GM23338 (cell line): ENCODE measurements at regions not wholly inside any gene's neighbourhood (a gene's known extent, or its start where the extent isn't known, plus 50 kb on each side); places are given as distances from the start of the nearest gene placed in this dataset.

Experiments
- ATAC-seq: fragments of 200-7000 bp; cut with Tn5 transposase; 3 replicates; pipeline ENCODE4 v1.9.1; 2020
- DNase-seq: peaks from one replicate; pipeline ENCODE4 v3.0.0-alpha.2; 2015; ENCODE audit warnings: low spot score
- H2AFZ ChIP-seq: fragments of 200-600 bp; sonication (generic); 2 replicates; pipeline ENCODE4 v1.8.0; 2016; ENCODE audit warnings: antibody characterized with exemption, mild to moderate bottlenecking, moderate library complexity
- H3F3A ChIP-seq: fragments of 200-600 bp; sonication (generic); replicated peaks from 2 replicates; pipeline ENCODE4 v1.8.0; 2017; ENCODE audit warnings: antibody characterized with exemption, mixed run types, low read depth
- H3K27ac ChIP-seq: fragments of 200-600 bp; sonication (generic); 2 replicates; pipeline ENCODE4 v1.6.1; 2016; ENCODE audit warnings: low read depth
- H3K27me3 ChIP-seq: fragments of 200-600 bp; sonication (generic); 2 replicates; pipeline ENCODE4 v1.8.0; 2016; ENCODE audit warnings: mild to moderate bottlenecking, mixed run types, moderate library complexity; ENCODE audit not compliant: insufficient read depth
- H3K36me3 ChIP-seq: fragments of 200-600 bp; sonication (generic); 2 replicates; pipeline ENCODE4 v1.8.0; 2016; ENCODE audit warnings: mild to moderate bottlenecking; ENCODE audit not compliant: insufficient read depth
- H3K4me1 ChIP-seq: fragments of 200-600 bp; sonication (generic); 2 replicates; pipeline ENCODE4 v1.8.0; 2016; ENCODE audit warnings: mild to moderate bottlenecking, moderate library complexity; ENCODE audit not compliant: insufficient read depth
- H3K4me2 ChIP-seq: fragments of 200-600 bp; sonication (generic); 2 replicates; pipeline ENCODE4 v1.7.1; 2017; ENCODE audit warnings: mixed run types
- H3K4me3 ChIP-seq: fragments of 200-600 bp; sonication (generic); 2 replicates; pipeline ENCODE4 v1.6.1; 2016; ENCODE audit warnings: mixed run types
- H3K79me2 ChIP-seq: fragments of 200-600 bp; sonication (generic); replicated peaks from 2 replicates; pipeline ENCODE4 v1.8.0; 2017; ENCODE audit warnings: mild to moderate bottlenecking; ENCODE audit not compliant: insufficient read depth
- H3K9me2 ChIP-seq: fragments of 200-600 bp; sonication (generic); 2 replicates; pipeline ENCODE4 v1.8.0; 2017; ENCODE audit not compliant: insufficient read depth
- H4K20me1 ChIP-seq: fragments of 200-600 bp; sonication (generic); replicated peaks from 2 replicates; pipeline ENCODE4 v1.8.0; 2017; ENCODE audit warnings: mild to moderate bottlenecking; ENCODE audit not compliant: insufficient read depth
- H3K27ac Mint-ChIP-seq: 2 replicates; pipeline ENCODE4 v1.8.0; 2020; ENCODE audit warnings: inconsistent platforms, mild to moderate bottlenecking, moderate library complexity, mixed read lengths
- H3K27me3 Mint-ChIP-seq: 3 replicates; pipeline ENCODE4 v1.8.0; 2022; ENCODE audit warnings: low read depth, mild to moderate bottlenecking, moderate library complexity, mixed read lengths, inconsistent platforms; ENCODE audit not compliant: insufficient read depth, poor library complexity
- H3K36me3 Mint-ChIP-seq: 3 replicates; pipeline ENCODE4 v1.8.0; 2021; ENCODE audit warnings: low read depth, mild to moderate bottlenecking, inconsistent platforms, moderate library complexity, mixed read lengths
- H3K4me1 Mint-ChIP-seq: 3 replicates; pipeline ENCODE4 v1.8.0; 2020; ENCODE audit warnings: mild to moderate bottlenecking, inconsistent platforms, mixed read lengths
- H3K4me3 Mint-ChIP-seq: 3 replicates; pipeline ENCODE4 v1.8.0; 2021; ENCODE audit warnings: moderate library complexity, mild to moderate bottlenecking, inconsistent platforms, mixed read lengths
- H3K9me3 Mint-ChIP-seq: 3 replicates; pipeline ENCODE4 v1.8.0; 2020; ENCODE audit warnings: moderate library complexity, mild to moderate bottlenecking, inconsistent platforms, mixed read lengths
- CREB1 ChIP-seq: fragments of 250-450 bp; sonication (Bioruptor Pico); IDR thresholded peaks from 2 replicates; pipeline ENCODE4 v1.5.0; 2020; ENCODE audit warnings: low read depth, mild to moderate bottlenecking, moderate library complexity
- CTCF ChIP-seq, 2 experiments: fragments of 200-600 bp in 1 of 2; sonication (generic) in 1 of 2; conservative IDR thresholded peaks; 2 replicates each; pipeline versions ENCODE4 v1.5.1 to v1.6.1; 2016 to 2017; ENCODE audit warnings: antibody characterized with exemption in 2 of 2, low read depth in 2 of 2, mild to moderate bottlenecking in 2 of 2, moderate library complexity in 1 of 2
- REST ChIP-seq: IDR thresholded peaks from one replicate; pipeline ENCODE4 v1.6.1; 2018; ENCODE audit warnings: antibody characterized with exemption; ENCODE audit not compliant: unreplicated experiment
- ZNF462 ChIP-seq: fragments of 250-450 bp; sonication (Bioruptor Pico); IDR thresholded peaks from 2 replicates; pipeline ENCODE4 v1.5.0; 2020; ENCODE audit warnings: mild to moderate bottlenecking, moderate library complexity

- TF ChIP-seq ZNF462 (CRISPR knock-in tag): no peak
- no peak for TF ChIP-seq CREB1 (CRISPR knock-in tag)
Measured at GRCh38 chr20:56870271-56870670, 241.2 kb downstream of the TFAP2C start (continued).

GRCh38 chr20:56871691-56872090, 242.6 kb downstream of the TFAP2C start:
- Histone ChIP-seq H3K4me3 (no peak overlapping the region), H3K4me1 (no peaks in the 10 kb centered on the region; the same call in 1 of the 2 replicates), H2AFZ (no peak overlapping the region), H3K27ac (no peak overlapping the region), H3K36me3 (no peaks in the 10 kb centered on the region), H3K27me3 (no peaks in the 10 kb centered on the region), H3K79me2 (no peaks in the 10 kb centered on the region), H3K9me2 (no peaks in the 10 kb centered on the region), H4K20me1 (no peaks in the 10 kb centered on the region), H3K4me2 (no peak overlapping the region), H3F3A (no peaks in the 10 kb centered on the region)
- Mint-ChIP-seq H3K27me3 (peaks cover 12% of the 10 kb centered on the region), H3K4me3 (no peak overlapping the region), H3K4me1 (peaks cover 14% of the 10 kb centered on the region), H3K9me3 (no peaks in the 10 kb centered on the region), H3K36me3 (no peaks in the 10 kb centered on the region), H3K27ac (no peak overlapping the region)
- no peak for DNase-seq
- no peak for ATAC-seq
- no peak for TF ChIP-seq CTCF (conservative IDR thresholded peaks at IDR 0.05; ENCODE audit: low read depth in 2 of 2)
- TF ChIP-seq REST: no peak
